Progenitor cell of endocrine pancreas (in vitro differentiated cells): ENCODE measurements at regions not wholly inside any gene's neighbourhood (a gene's known extent, or its start where the extent isn't known, plus 50 kb on each side); places are given as distances from the start of the nearest gene placed in this dataset.

Experiments
- DNase-seq: peaks from one replicate; pipeline ENCODE4 v3.0.0; 2021; ENCODE audit warnings: low spot score; ENCODE audit not compliant: unreplicated experiment
- H3K27ac Mint-ChIP-seq: 2 replicates; pipeline ENCODE4 v1.8.0; 2021; ENCODE audit warnings: mild to moderate bottlenecking, moderate library complexity, mixed read lengths
- H3K27me3 Mint-ChIP-seq: 2 replicates; pipeline ENCODE4 v1.8.0; 2021; ENCODE audit warnings: mixed read lengths
- H3K36me3 Mint-ChIP-seq: 2 replicates; pipeline ENCODE4 v1.8.0; 2022; ENCODE audit warnings: mixed read lengths; ENCODE audit not compliant: insufficient read depth
- H3K4me1 Mint-ChIP-seq: 2 replicates; pipeline ENCODE4 v1.8.0; 2021; ENCODE audit warnings: low read depth, mixed read lengths
- H3K4me3 Mint-ChIP-seq: 2 replicates; pipeline ENCODE4 v1.8.0; 2021; ENCODE audit warnings: low read depth, mild to moderate bottlenecking, moderate library complexity, mixed read lengths
- H3K9me3 Mint-ChIP-seq: 2 replicates; pipeline ENCODE4 v1.8.0; 2021; ENCODE audit warnings: low read depth, mixed read lengths
- TF ChIP-seq, protein P1 (sequence below): fragments of 200-600 bp; sonication (generic); IDR thresholded peaks from one replicate; pipeline ENCODE4 v1.5.0; 2021; ENCODE audit warnings: antibody characterized with exemption, mild to moderate bottlenecking; ENCODE audit not compliant: unreplicated experiment

DNA sequence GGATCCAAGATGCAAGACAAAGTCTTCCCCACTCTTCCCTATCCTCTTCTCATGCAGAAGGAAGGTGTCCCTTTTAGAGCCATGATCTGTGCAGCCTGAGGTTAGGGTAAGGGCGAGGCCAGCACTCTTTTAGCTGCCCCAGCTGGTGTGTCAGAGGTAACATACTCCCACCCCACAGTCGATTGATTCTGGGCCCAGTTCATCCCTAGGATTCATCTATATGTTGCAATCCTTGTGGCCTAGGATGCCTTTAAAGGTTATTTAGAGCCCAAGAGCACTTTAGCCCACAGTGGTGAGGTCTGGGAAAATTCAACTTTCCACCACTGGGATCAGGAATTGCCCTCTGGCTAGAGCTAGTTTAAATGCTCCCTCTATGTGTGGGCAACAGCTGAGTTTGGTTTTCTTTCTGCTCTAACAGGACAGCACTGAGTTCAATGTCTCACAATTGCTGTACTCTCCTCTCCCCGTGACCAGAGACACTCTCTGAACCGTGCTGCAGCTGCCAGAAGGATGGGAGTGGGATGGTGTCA, 201.3 kb upstream of the SERP2 start:
- Mint-ChIP-seq H3K27me3 (no peaks in the 10 kb centered on the region), H3K4me3 (no peak overlapping the region), H3K4me1 (peaks cover 8% of the 10 kb centered on the region), H3K36me3 (no peaks in the 10 kb centered on the region), H3K27ac (no peak overlapping the region), H3K9me3 (no peaks in the 10 kb centered on the region)
- TF ChIP-seq, protein P1, sequence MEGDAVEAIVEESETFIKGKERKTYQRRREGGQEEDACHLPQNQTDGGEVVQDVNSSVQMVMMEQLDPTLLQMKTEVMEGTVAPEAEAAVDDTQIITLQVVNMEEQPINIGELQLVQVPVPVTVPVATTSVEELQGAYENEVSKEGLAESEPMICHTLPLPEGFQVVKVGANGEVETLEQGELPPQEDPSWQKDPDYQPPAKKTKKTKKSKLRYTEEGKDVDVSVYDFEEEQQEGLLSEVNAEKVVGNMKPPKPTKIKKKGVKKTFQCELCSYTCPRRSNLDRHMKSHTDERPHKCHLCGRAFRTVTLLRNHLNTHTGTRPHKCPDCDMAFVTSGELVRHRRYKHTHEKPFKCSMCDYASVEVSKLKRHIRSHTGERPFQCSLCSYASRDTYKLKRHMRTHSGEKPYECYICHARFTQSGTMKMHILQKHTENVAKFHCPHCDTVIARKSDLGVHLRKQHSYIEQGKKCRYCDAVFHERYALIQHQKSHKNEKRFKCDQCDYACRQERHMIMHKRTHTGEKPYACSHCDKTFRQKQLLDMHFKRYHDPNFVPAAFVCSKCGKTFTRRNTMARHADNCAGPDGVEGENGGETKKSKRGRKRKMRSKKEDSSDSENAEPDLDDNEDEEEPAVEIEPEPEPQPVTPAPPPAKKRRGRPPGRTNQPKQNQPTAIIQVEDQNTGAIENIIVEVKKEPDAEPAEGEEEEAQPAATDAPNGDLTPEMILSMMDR = no peak
- no peak for DNase-seq

- H3K27ac Mint-ChIP-seq = no peak overlapping the region
- no peaks in the 10 kb centered on the region for H3K36me3 Mint-ChIP-seq
- H3K4me1 Mint-ChIP-seq = peaks cover 8% of the 10 kb centered on the region
- H3K4me3 Mint-ChIP-seq = no peak overlapping the region
- peaks cover 4% of the 10 kb centered on the region for H3K27me3 Mint-ChIP-seq
- TF ChIP-seq, protein P1 = no peak
- no peak for DNase-seq
- no peaks in the 10 kb centered on the region for H3K9me3 Mint-ChIP-seq
Observed at GRCh38 chr13:44174769-44175425, 198.7 kb upstream of the SERP2 start.

DNA sequence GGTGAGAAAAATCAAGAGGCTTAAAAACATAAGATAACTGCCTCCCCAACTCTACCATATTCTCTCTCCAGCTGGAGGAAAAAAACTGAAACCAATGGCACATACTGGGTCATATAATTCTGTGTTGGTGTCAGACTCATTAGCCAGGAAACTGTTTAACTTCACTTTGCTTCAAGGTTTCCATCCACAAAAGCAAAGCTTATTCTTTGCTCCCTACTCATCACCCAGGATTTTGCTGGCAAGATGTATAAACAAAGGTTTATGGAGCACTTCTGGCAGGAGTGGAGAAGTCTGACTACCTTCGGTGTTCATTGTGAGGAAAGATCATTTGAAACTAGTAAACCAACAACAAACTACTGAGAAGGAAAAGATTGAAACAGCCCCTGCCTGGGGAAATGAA, 197.5 kb upstream of the SERP2 start:
- Mint-ChIP-seq H3K4me3 (no peak overlapping the region), H3K27me3 (peaks cover 4% of the 10 kb centered on the region), H3K4me1 (peaks cover 8% of the 10 kb centered on the region), H3K27ac (no peak overlapping the region), H3K36me3 (no peaks in the 10 kb centered on the region), H3K9me3 (no peaks in the 10 kb centered on the region)
- TF ChIP-seq, protein P1 = no peak
- no peak for DNase-seq

DNA sequence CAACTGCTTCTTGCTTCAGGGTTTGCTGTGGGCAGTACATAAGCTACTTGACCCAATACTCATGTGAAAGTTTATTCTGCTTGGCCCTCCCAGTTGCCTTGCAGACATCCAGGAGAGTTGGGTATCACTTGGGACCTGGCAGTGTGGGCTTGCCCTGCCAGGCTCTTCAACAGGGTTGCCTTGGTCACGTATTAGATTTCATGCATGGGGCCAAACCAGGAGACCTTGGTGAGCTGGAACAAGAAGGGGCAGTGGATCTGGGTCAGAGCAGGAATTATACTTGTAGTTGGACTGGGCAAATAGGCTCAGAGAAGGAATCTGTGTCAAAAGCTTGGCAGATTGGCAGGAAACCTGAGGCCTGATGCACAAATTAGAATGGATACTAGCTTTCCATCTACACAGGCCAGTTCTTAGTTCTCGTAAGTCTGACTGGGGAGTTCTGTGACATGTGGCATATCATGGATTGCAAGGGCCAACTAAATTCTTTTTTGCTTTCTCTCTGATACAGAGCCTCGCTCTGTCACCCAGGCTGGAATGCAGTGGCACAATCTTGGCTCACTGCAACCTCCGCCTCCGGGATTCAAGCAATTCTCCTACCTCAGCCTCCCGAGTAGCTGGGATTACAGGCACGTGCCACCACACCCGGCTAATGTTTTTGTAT, 192.6 kb upstream of the SERP2 start:
- H3K27ac Mint-ChIP-seq = no peak overlapping the region
- TF ChIP-seq, protein P1 = no peak

DNA sequence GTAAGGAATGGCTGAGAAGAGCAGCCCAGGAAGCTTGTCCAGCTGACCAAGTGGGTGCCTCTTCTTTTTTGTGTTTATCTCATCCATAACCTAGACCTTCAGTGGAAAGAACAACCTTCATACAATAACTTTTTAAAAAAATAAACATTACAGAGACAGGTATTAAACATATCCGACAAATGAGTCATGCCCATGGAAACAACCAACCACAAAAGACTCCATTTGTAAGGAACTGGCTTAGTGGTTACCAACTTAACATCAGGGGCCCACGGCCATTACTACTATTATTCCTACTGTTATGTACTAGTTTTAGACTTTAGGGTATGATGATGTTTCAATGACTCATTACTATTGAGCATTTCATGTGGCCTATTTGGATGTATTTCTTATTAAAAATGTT, 191.7 kb upstream of the SERP2 start:
- H3K9me3 Mint-ChIP-seq = peaks cover 9% of the 10 kb centered on the region
- H3K27ac Mint-ChIP-seq = no peak overlapping the region
- peaks cover 4% of the 10 kb centered on the region for H3K27me3 Mint-ChIP-seq
- DNase-seq = no peak
- H3K4me1 Mint-ChIP-seq = no peaks in the 10 kb centered on the region
- no peak overlapping the region for H3K4me3 Mint-ChIP-seq
- TF ChIP-seq, protein P1 = no peak
- no peaks in the 10 kb centered on the region for H3K36me3 Mint-ChIP-seq

More for the DNA sequence above, 192.6 kb upstream of the SERP2 start:
- no peak for DNase-seq
- Mint-ChIP-seq H3K27me3 (peaks cover 4% of the 10 kb centered on the region), H3K36me3 (no peaks in the 10 kb centered on the region), H3K4me3 (no peak overlapping the region), H3K9me3 (peaks cover 9% of the 10 kb centered on the region), H3K4me1 (no peaks in the 10 kb centered on the region)
